HepG2 (cell line): ENCODE measurements at regions not wholly inside any gene's neighbourhood (a gene's known extent, or its start where the extent isn't known, plus 50 kb on each side); places are given as distances from the start of the nearest gene placed in this dataset.

Source experiments
- ATAC-seq: fragments of 200-7000 bp; cut with Tn5 transposase; 3 replicates; pipeline ENCODE4 v1.9.1; 2020; ENCODE audit warnings: mild to moderate bottlenecking, moderate library complexity
- BruUV-seq: library from RNA; stranded (reverse); fragments of 400-500 nt; replicated peaks from 2 replicates; lab custom pipeline; 2021; lab: Mats Ljungman, UMichigan
- CTCF ChIA-PET: fragments of 300-600 bp; formaldehyde crosslinking; extraction: SDS; loops from one replicate; lab custom pipeline; 2021; ENCODE audit warnings: low total read pairs, inconsistent platforms, low intra/inter-chr PET ratio; lab: Yijun Ruan, JAX
- POLR2A ChIA-PET: fragments of 350-600 bp; sonication (Branson Sonifier 250); formaldehyde crosslinking; loops from one replicate; lab custom pipeline; 2020; ENCODE audit warnings: antibody characterized with exemption, inconsistent platforms; lab: Yijun Ruan, JAX
- DNase-seq: peaks from one replicate; pipeline ENCODE4 v3.0.0-alpha.2; 2015; ENCODE audit warnings: low spot score
- FAIRE-seq: peaks from 3 replicates; lab custom pipeline; 2011; peaks lifted over from hg19 to GRCh38; lab: Jason Lieb, UNC
- H2AFZ ChIP-seq: one replicate; pipeline ENCODE4 v1.6.1; 2011; ENCODE audit warnings: low read length, inconsistent platforms
- H3K27ac ChIP-seq: fragments of 300-600 bp; 3 replicates; pipeline ENCODE4 v1.8.0; 2011; ENCODE audit warnings: mixed run types, mild to moderate bottlenecking, mixed read lengths, low read length, inconsistent platforms; ENCODE audit not compliant: insufficient read depth; ENCODE audit errors: extremely low read length
- H3K27me3 ChIP-seq, 2 experiments: fragments of 200-600 bp in 1 of 2; 2 replicates in 1 of 2; 3 replicates in 1 of 2; pipeline versions ENCODE4 v1.6.0 to v1.8.0; 2011; ENCODE audit warnings: low read length in 2 of 2, mild to moderate bottlenecking in 2 of 2, moderate library complexity in 2 of 2, inconsistent platforms in 1 of 2; ENCODE audit not compliant: insufficient read depth in 2 of 2, control insufficient read depth in 1 of 2
- H3K36me3 ChIP-seq, 2 experiments: fragments of 200-600 bp in 1 of 2; replicated peaks in 1 of 2; 2 replicates in 1 of 2; 3 replicates in 1 of 2; pipeline versions ENCODE4 v1.5.1 to v1.8.0; 2011; ENCODE audit warnings: low read length in 2 of 2, inconsistent platforms in 1 of 2; ENCODE audit not compliant: insufficient read depth in 2 of 2, control insufficient read depth in 1 of 2
- H3K4me1 ChIP-seq: 2 replicates; pipeline ENCODE4 v1.5.1; 2012; ENCODE audit warnings: low read length, inconsistent platforms; ENCODE audit not compliant: insufficient read depth
- H3K4me2 ChIP-seq: 2 replicates; pipeline ENCODE4 v1.6.0; 2011; ENCODE audit warnings: low read depth, low read length, inconsistent platforms
- H3K4me3 ChIP-seq, 3 experiments: fragments of 200-600 bp in 1 of 3; sonication (generic), shearing (Covaris generic) in 1 of 3; replicated peaks in 1 of 3; 2 replicates each; pipeline ENCODE4 v1.5.1; 2011 to 2016; ENCODE audit warnings: low read length in 3 of 3, inconsistent platforms in 2 of 3, low read depth in 2 of 3, mild to moderate bottlenecking in 2 of 3, control low read depth in 1 of 3, mixed read lengths in 1 of 3; ENCODE audit not compliant: insufficient read depth in 1 of 3
- H3K79me2 ChIP-seq: one replicate; pipeline ENCODE4 v1.6.1; 2011; ENCODE audit warnings: low read length, inconsistent platforms; ENCODE audit not compliant: insufficient read depth
- H3K9ac ChIP-seq: 2 replicates; pipeline ENCODE4 v1.6.0; 2011; ENCODE audit warnings: mild to moderate bottlenecking, low read depth, low read length, inconsistent platforms; ENCODE audit not compliant: insufficient read depth
- H3K9me3 ChIP-seq: 2 replicates; pipeline ENCODE4 v1.5.1; 2012; ENCODE audit warnings: mild to moderate bottlenecking, low read length
- H4K20me1 ChIP-seq: 2 replicates; pipeline ENCODE4 v1.6.0; 2011; ENCODE audit warnings: inconsistent platforms, mild to moderate bottlenecking, low read length, moderate library complexity; ENCODE audit not compliant: insufficient read depth
- ATAD3A ChIP-seq: sonication (generic); formaldehyde crosslinking; IDR thresholded peaks from 2 replicates; pipeline ENCODE4 v1.4.0; 2020; ENCODE audit warnings: missing genetic modification reagents
- FOXJ3 ChIP-seq: sonication (generic); formaldehyde crosslinking; IDR thresholded peaks from 2 replicates; pipeline ENCODE4 v1.4.0; 2020; ENCODE audit warnings: missing genetic modification reagents, mild to moderate bottlenecking, borderline replicate concordance
- FOXK2 ChIP-seq: fragments of 450-650 bp; IDR thresholded peaks from 2 replicates; pipeline ENCODE4 v1.6.1; 2016
- GMEB2 ChIP-seq: IDR thresholded peaks from 2 replicates; pipeline ENCODE4 v1.6.1; 2016; ENCODE audit warnings: missing biosample characterization, missing genetic modification reagents, low read depth
- NFE2 ChIP-seq: sonication (generic); formaldehyde crosslinking; IDR thresholded peaks from 2 replicates; pipeline ENCODE4 v1.4.0; 2020; ENCODE audit warnings: missing genetic modification reagents
- SCMH1 ChIP-seq: sonication (generic); formaldehyde crosslinking; IDR thresholded peaks from 2 replicates; pipeline ENCODE4 v1.9.0; 2021; ENCODE audit warnings: missing genetic modification reagents, mild to moderate bottlenecking, borderline replicate concordance
- ZNF589 ChIP-seq: sonication (generic); formaldehyde crosslinking; conservative IDR thresholded peaks from 2 replicates; pipeline ENCODE4 v1.8.0; 2022; ENCODE audit warnings: mild to moderate bottlenecking, moderate library complexity, missing genetic modification reagents
- ZNF670 ChIP-seq: sonication (generic); formaldehyde crosslinking; IDR thresholded peaks from 2 replicates; pipeline ENCODE4 v1.8.0; 2022; ENCODE audit warnings: mild to moderate bottlenecking, missing genetic modification reagents, borderline replicate concordance
- WGBS: methylation state at CpG from one replicate; pipeline ENCODE4 v1.1.6; 2017; ENCODE audit warnings: low lambda C conversion rate; 5-methylcytosine and 5-hydroxymethylcytosine counted together
- in situ Hi-C: cut with HindIII; loops from 2 replicates; pipeline ENCODE4 v1.10.0; 2017; ENCODE audit warnings: low pct_unique_long_range_greater_than_20kb; ENCODE audit not compliant: extremely low pct_ligation_motif_present
- intact Hi-C: fragments of 100-400 bp; cut with micrococcal nuclease; formaldehyde crosslinking; loops from one replicate; pipeline ENCODE4 v1.10.0; 2022; ENCODE audit not compliant: unreplicated experiment
- TF ChIP-seq, protein P1 (sequence below): sonication (generic); formaldehyde crosslinking; conservative IDR thresholded peaks from 2 replicates; pipeline ENCODE4 v1.4.0; 2020; ENCODE audit warnings: missing genetic modification reagents
- TF ChIP-seq, protein P2 (sequence below): sonication (generic); formaldehyde crosslinking; IDR thresholded peaks from 2 replicates; pipeline ENCODE4 v1.5.0; 2020; ENCODE audit warnings: missing genetic modification reagents
- TF ChIP-seq, protein P3 (sequence below): sonication (generic); formaldehyde crosslinking; IDR thresholded peaks from 2 replicates; pipeline ENCODE4 v1.5.1; 2020; ENCODE audit warnings: mild to moderate bottlenecking, moderate library complexity, missing genetic modification reagents

- FAIRE-seq (no peak), DNase-seq (no peak), ATAC-seq (no peak)
- no TSS peak for BruUV-seq
- Histone ChIP-seq H4K20me1 (no peaks in the 10 kb centered on the region), H3K4me1 (no peaks in the 10 kb centered on the region), H3K4me3 (no peak overlapping the region), H3K4me2 (no peak overlapping the region), H2AFZ (no peak overlapping the region), H3K9ac (no peak overlapping the region), H3K79me2 (no peaks in the 10 kb centered on the region), H3K27ac (no peak overlapping the region), H3K36me3 (no peaks in the 10 kb centered on the region), H3K9me3 (peaks cover 10% of the 10 kb centered on the region; the same call in 1 of the 2 replicates), H3K27me3 (no peaks in the 10 kb centered on the region)
- ChIA-PET CTCF (no interaction called here), POLR2A (no interaction called here)
- WGBS, result 43% methylated on average over 1 of the region's 1 CpG
- intact Hi-C loops, result loop anchor here (10.0 kb wide), 1 partner anchor 2005 kb away; no protein-coding TSS in a partner anchor
- in situ Hi-C loops, result no loop called here
- TF ChIP-seq ATAD3A (CRISPR knock-in tag) (no peak), NFE2 (CRISPR knock-in tag) (no peak), ZNF670 (CRISPR knock-in tag) (no peak), FOXJ3 (CRISPR knock-in tag) (no peak), SCMH1 (CRISPR knock-in tag) (no peak), FOXK2 (no peak), ZNF589 (CRISPR knock-in tag) (no peak), GMEB2 (CRISPR knock-in tag) (no peak)
- TF ChIP-seq, protein P1, sequence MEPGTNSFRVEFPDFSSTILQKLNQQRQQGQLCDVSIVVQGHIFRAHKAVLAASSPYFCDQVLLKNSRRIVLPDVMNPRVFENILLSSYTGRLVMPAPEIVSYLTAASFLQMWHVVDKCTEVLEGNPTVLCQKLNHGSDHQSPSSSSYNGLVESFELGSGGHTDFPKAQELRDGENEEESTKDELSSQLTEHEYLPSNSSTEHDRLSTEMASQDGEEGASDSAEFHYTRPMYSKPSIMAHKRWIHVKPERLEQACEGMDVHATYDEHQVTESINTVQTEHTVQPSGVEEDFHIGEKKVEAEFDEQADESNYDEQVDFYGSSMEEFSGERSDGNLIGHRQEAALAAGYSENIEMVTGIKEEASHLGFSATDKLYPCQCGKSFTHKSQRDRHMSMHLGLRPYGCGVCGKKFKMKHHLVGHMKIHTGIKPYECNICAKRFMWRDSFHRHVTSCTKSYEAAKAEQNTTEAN (CRISPR knock-in tag), result no peak
- TF ChIP-seq, protein P2, sequence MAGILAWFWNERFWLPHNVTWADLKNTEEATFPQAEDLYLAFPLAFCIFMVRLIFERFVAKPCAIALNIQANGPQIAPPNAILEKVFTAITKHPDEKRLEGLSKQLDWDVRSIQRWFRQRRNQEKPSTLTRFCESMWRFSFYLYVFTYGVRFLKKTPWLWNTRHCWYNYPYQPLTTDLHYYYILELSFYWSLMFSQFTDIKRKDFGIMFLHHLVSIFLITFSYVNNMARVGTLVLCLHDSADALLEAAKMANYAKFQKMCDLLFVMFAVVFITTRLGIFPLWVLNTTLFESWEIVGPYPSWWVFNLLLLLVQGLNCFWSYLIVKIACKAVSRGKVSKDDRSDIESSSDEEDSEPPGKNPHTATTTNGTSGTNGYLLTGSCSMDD (CRISPR knock-in tag), result no peak
- TF ChIP-seq, protein P3, sequence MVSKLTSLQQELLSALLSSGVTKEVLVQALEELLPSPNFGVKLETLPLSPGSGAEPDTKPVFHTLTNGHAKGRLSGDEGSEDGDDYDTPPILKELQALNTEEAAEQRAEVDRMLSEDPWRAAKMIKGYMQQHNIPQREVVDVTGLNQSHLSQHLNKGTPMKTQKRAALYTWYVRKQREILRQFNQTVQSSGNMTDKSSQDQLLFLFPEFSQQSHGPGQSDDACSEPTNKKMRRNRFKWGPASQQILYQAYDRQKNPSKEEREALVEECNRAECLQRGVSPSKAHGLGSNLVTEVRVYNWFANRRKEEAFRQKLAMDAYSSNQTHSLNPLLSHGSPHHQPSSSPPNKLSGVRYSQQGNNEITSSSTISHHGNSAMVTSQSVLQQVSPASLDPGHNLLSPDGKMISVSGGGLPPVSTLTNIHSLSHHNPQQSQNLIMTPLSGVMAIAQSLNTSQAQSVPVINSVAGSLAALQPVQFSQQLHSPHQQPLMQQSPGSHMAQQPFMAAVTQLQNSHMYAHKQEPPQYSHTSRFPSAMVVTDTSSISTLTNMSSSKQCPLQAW (CRISPR knock-in tag), result no peak
Observed at GRCh38 chr4:136920092-136920881, 612.0 kb downstream of the PCDH18 start.
